Esophagus (tissue), 2 donors: ENCODE measurements at regions not wholly inside any gene's neighbourhood (a gene's known extent, or its start where the extent isn't known, plus 50 kb on each side); places are given as distances from the start of the nearest gene placed in this dataset.
A peak's percentile ranks its signal among the peaks of the same experiment; 100 is the strongest.
"Not testable (repeated sequence)": the region's sequence is repeated elsewhere in the genome, so short reads cannot be mapped to it uniquely, and the experiment has no call there.

Experiments used
- H3K27ac ChIP-seq, 2 donors: one replicate each; pipeline ENCODE4 v1.5.1; 2013; ENCODE audit warnings: low read depth in 2 of 2, mild to moderate bottlenecking in 2 of 2, inconsistent platforms in 1 of 2, low read length in 1 of 2, moderate library complexity in 1 of 2
- H3K27me3 ChIP-seq, 2 donors: one replicate each; pipeline ENCODE4 v1.6.1; 2013; ENCODE audit warnings: low read length in 2 of 2, control low read depth in 1 of 2, mild to moderate bottlenecking in 1 of 2; ENCODE audit not compliant: insufficient read depth in 2 of 2, control insufficient read depth in 1 of 2
- H3K36me3 ChIP-seq, 2 donors: one replicate each; pipeline ENCODE4 v1.6.1; 2013; ENCODE audit warnings: low read length in 1 of 2; ENCODE audit not compliant: control insufficient read depth in 2 of 2, insufficient read depth in 2 of 2
- H3K4me1 ChIP-seq, 2 donors: one replicate each; pipeline ENCODE4 v1.6.1; 2013; ENCODE audit warnings: low read length in 1 of 2; ENCODE audit not compliant: control insufficient read depth in 2 of 2, insufficient read depth in 2 of 2
- H3K4me3 ChIP-seq, 2 donors: one replicate each; pipeline ENCODE4 v1.5.1; 2013; ENCODE audit warnings: low read length in 2 of 2, mild to moderate bottlenecking in 2 of 2, low read depth in 1 of 2, moderate library complexity in 1 of 2
- H3K9me3 ChIP-seq, 2 donors: one replicate each; pipeline ENCODE4 v1.6.1; 2013; ENCODE audit warnings: mild to moderate bottlenecking in 2 of 2, low read depth in 1 of 2, low read length in 1 of 2, moderate library complexity in 1 of 2; ENCODE audit not compliant: control insufficient read depth in 2 of 2, insufficient read depth in 1 of 2
- WGBS, 2 donors: extraction: QIAGEN DNeasy Blood & Tissue Kit; methylation state at CpG; one replicate each; pipeline ENCODE4 v1.1.7; 2013; 5-methylcytosine and 5-hydroxymethylcytosine counted together
- donor health status: healthy with polysubstance abuse.
- donor health status: Bipolar disorder and iron deficiency.

DNA sequence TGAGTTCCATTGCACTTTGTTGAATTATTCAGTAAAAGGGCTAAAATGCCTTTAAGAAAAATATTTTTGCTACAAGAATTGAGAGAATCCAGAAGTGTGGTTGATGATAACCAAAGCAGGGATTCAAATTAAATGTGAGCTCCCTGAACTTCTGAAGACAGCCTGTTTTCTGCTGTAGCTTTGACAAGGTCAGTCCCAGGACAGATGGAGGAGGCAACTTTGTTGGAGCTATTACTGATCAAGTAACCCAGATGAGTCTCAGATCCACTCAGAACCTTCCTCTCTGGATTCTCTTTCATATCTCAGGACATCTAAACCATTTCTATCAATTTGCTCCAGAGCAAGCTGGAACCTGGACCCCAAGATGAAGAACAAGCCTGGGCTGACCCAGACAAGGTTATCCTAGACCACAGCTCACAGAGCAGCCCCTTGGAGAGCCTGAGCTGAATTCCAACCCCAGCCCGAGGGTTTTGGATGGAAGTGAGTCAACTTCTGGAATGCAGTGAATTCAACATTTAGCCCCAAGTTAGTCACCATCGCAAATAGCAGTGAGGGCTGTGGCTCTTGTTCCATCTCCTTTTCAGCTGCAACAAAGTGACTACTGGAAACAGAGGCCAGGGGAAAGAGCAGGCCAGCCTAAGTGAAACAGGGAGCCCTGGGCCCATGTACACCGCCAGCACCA is 137.8 kb upstream of the TSC22D1 start:
- H3K27me3 ChIP-seq = no peaks in the 10 kb centered on the region
- no peaks in the 10 kb centered on the region for H3K36me3 ChIP-seq
- H3K4me3 ChIP-seq = no peak overlapping the region
- H3K4me1 ChIP-seq = peaks cover 0 to 3% of the 10 kb centered on the region in 2 donors
- WGBS, 2 donors = 49 to 55% methylated on average over 3 of the region's 3 CpGs
- H3K27ac ChIP-seq = peak overlapping the region in 1 of 2 donors; percentile 20
- H3K9me3 ChIP-seq = no peaks in the 10 kb centered on the region

DNA sequence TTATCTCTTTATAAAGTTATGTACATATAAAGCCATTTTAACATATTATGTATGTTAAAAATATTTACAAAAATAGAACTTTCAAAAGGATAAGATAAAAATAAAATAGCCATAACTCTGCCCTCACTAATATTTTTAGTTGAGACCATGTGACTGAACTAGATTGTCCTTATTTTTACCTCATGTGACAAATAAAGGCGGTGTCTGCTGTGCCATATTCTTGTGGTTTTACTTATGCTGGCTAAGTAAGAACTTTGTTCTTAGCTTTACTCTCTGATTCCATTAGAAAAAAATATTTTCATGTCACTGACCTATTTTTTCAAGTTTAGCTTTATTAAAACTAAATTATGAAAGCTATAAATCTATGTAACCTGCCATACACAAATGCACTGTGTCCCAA is 135.6 kb upstream of the TSC22D1 start:
- WGBS, 2 donors = 93% methylated on average over 1 of the region's 1 CpG
- no peaks in the 10 kb centered on the region for H3K36me3 ChIP-seq
- no peaks in the 10 kb centered on the region for H3K9me3 ChIP-seq
- H3K27ac ChIP-seq = no peak overlapping the region
- H3K4me1 ChIP-seq = peaks cover 0 to 3% of the 10 kb centered on the region in 2 donors
- no peak overlapping the region for H3K4me3 ChIP-seq
- no peaks in the 10 kb centered on the region for H3K27me3 ChIP-seq

DNA sequence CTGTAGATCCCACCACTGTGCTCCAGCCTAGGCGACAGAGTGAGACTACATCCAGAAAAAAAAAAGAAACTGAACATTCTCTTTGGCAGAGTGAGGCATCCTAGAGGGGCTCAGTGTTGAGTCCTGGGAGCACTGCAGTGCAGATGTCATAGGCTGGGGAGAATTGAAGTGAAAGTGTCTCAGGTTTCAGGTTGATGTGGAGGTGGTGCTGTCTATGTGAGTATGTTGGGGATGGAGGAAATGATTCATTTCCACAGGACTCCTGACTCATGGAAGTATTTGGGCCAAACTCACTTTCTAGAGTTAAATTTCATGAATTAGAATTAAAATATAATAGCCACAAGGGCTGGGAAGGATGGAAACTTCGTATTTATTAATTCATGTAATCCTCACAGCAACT is 134.4 kb upstream of the TSC22D1 start:
- no peaks in the 10 kb centered on the region for H3K27me3 ChIP-seq
- WGBS, 2 donors = 59 to 65% methylated on average over 2 of the region's 2 CpGs
- H3K27ac ChIP-seq = no peak overlapping the region
- no peaks in the 10 kb centered on the region for H3K9me3 ChIP-seq
- H3K36me3 ChIP-seq = no peaks in the 10 kb centered on the region
- no peak overlapping the region for H3K4me3 ChIP-seq
- H3K4me1 ChIP-seq = peaks cover 0 to 3% of the 10 kb centered on the region in 2 donors

DNA sequence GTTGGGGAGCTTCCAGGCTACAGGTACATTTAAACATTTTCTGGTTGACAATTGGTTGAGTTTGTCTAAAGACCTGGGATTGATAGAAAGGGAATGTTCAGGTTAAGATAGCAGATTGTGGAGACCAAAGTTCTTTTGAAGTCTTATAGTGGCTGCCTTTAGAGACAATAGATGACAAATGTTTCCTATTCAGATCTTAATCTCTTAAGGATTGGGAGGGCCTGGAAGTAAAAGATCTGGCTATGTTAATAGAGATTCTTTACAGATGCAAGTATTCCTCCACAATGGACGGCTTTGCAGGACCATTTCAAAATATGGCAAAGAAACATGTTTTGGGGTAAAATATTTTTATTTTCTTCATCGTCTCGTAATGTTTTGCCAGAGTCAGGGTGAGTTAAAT is 128.7 kb upstream of the TSC22D1 start:
- not testable (repeated sequence) for H3K36me3 ChIP-seq, H3K9me3 ChIP-seq, H3K27me3 ChIP-seq, H3K4me3 ChIP-seq, H3K4me1 ChIP-seq, H3K27ac ChIP-seq
- WGBS, 2 donors = 66% methylated on average over 3 of the region's 3 CpGs

DNA sequence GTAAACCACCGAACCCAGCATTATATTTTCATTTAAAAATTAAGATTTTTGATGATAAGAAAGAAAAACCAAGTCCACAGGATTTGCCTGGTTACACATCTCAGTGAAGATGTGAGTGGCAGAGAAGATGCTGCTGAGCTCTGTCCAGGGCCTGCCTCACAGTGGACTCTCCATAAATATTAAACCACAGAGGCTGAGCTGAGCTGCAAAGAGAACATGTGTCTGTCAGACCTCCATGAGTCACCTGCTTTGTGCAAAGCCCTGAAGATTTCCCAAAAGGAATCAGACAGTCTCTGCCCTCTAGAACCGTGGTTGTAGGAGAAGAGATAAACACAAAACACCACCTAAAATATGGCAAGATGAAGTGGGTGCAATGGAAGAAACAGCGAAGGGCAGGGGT is 127.2 kb upstream of the TSC22D1 start:
- Histone ChIP-seq H3K36me3 (no peaks in the 10 kb centered on the region), H3K27ac (no peak overlapping the region), H3K27me3 (no peaks in the 10 kb centered on the region), H3K4me1 (no peaks in the 10 kb centered on the region), H3K4me3 (no peak overlapping the region), H3K9me3 (no peaks in the 10 kb centered on the region)
- WGBS, 2 donors = 86 to 87% methylated on average over 3 of the region's 3 CpGs

DNA sequence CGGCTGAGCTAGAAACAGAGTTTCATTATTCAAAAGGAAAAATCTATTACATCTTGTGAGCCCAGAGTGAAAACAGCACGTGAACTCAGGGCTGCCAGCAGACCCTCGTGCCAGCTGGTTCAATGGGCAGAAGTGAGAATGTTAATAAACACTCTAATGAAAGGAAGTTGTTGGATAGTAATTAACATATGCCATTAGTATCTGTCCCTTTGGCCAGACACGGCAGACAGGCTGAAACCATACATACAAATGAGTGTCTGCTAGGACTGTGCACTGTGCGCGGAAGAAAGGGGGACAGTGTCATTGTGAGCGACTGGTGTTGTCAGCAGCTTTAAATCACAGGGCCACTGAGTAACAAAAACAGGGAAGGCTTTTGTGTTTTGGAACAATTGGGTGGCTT is 121.9 kb upstream of the TSC22D1 start:
- Histone ChIP-seq H3K4me1 (no peaks in the 10 kb centered on the region), H3K36me3 (no peaks in the 10 kb centered on the region), H3K9me3 (no peaks in the 10 kb centered on the region), H3K4me3 (no peak overlapping the region), H3K27ac (no peak overlapping the region), H3K27me3 (no peaks in the 10 kb centered on the region)
- 70% methylated on average over 7 of the region's 7 CpGs for WGBS, 2 donors

DNA sequence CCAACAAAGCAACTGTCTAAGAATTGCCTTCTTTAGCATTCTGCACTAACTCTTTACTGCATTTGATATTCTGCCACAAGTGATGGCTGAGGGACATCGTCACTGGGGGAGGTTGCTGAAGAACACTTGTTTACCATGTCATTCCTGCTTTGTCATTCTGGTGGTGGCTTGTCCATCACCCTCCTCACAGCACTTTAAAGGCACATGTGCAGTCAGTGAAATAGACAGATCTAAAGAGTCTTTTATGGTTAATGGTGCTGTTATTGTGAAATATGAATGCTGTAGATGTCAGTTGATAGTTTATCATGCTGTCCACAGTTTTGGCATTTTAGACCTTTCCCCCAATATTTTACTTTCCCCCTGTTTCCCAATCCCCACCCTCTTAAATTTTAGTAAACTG is 120.9 kb upstream of the TSC22D1 start:
- no peaks in the 10 kb centered on the region for H3K27me3 ChIP-seq
- no peak overlapping the region for H3K27ac ChIP-seq
- no peaks in the 10 kb centered on the region for H3K9me3 ChIP-seq
- 54 to 63% methylated on average over 1 of the region's 1 CpG for WGBS, 2 donors
- no peaks in the 10 kb centered on the region for H3K4me1 ChIP-seq
- H3K36me3 ChIP-seq = no peaks in the 10 kb centered on the region
- H3K4me3 ChIP-seq = no peak overlapping the region

DNA sequence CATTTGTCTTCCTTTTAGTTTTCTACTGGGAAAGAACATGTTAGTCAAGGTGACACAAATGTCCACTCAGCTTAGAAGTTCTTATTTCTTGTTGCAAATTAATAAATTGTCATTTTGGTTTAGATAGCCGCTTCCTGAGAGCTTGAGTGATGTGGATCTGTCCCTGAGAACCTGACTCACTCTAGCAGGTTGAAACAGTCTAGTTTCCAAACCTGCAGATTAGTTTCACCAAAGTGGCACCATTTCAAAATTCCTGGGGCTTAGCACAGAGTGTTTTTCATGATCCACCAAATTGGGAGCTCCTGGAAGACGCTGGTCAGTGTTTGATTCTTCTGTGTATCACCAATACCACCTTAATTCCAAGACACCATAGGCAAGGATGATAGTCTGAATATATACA is 119.4 kb upstream of the TSC22D1 start:
- Histone ChIP-seq H3K9me3 (no peaks in the 10 kb centered on the region), H3K4me3 (no peak overlapping the region), H3K27ac (no peak overlapping the region), H3K4me1 (no peaks in the 10 kb centered on the region), H3K27me3 (no peaks in the 10 kb centered on the region), H3K36me3 (no peaks in the 10 kb centered on the region)
- WGBS, 2 donors = 71 to 72% methylated on average over 2 of the region's 2 CpGs

DNA sequence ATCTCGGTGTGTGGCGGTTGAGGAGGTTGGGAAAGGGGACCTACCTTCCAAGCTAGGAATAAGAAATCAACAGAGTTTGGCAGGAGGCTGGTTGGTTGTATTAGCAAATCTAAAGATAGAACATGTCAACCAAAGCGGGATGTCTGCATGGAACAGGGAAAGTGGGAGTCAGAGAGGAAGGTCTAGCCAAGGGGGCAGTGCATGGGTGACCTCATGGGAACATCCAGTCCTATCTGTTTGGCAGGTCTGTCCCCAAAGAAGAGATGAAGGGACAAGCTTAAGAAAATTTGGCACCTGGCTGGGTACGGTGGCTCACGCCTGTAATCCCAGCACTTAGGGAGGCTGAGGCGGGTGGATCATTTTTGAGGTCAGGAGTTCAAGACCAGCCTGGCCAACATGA is 118.7 kb upstream of the TSC22D1 start:
- H3K4me3 ChIP-seq = no peak overlapping the region
- no peaks in the 10 kb centered on the region for H3K9me3 ChIP-seq
- H3K36me3 ChIP-seq = no peaks in the 10 kb centered on the region
- 75 to 81% methylated on average over 6 of the region's 6 CpGs for WGBS, 2 donors
- no peaks in the 10 kb centered on the region for H3K4me1 ChIP-seq
- no peaks in the 10 kb centered on the region for H3K27me3 ChIP-seq
- no peak overlapping the region for H3K27ac ChIP-seq

DNA sequence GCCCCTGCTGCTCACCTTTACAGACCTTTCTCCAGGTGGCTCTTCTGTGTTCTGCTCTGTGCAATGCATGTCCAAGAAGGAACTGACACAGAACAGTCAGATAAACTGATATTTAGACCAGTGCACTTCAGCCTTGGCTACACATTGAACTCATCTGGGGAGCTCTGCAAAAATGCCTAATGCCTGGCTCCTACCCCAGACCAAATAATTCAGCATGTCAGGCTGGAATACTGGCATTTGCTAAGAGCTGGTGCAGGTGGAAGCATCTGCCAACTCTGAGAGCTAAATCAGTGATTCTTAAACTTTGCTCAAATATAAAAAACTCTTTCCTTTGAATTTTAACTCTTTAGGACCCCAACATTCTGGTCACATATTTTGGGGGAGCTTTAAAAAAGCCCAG is 118.2 kb upstream of the TSC22D1 start:
- H3K4me1 ChIP-seq = no peaks in the 10 kb centered on the region
- H3K27ac ChIP-seq = no peak overlapping the region

More for the DNA sequence above, 118.2 kb upstream of the TSC22D1 start:
- Histone ChIP-seq H3K27me3 (no peaks in the 10 kb centered on the region), H3K4me3 (no peak overlapping the region), H3K36me3 (no peaks in the 10 kb centered on the region), H3K9me3 (no peaks in the 10 kb centered on the region)
